Esophagus squamous epithelium (tissue), 4 donors: ENCODE measurements at regions not wholly inside any gene's neighbourhood (a gene's known extent, or its start where the extent isn't known, plus 50 kb on each side); places are given as distances from the start of the nearest gene placed in this dataset.

Source experiments
- POLR2A ChIP-seq, 4 donors: fragments of 450-650 bp; IDR thresholded peaks; one replicate each; pipeline ENCODE4 v1.6.1; 2017; ENCODE audit warnings: antibody characterized with exemption in 4 of 4, mild to moderate bottlenecking in 4 of 4, moderate library complexity in 3 of 4
- TF ChIP-seq, protein P1 (sequence below), 6 experiments: fragments of 450-650 bp in 4 of 6; fragments of 200-600 bp in 2 of 6; sonication (generic) in 2 of 6; IDR thresholded peaks; one replicate each; pipeline ENCODE4 v1.5.1; 2016 to 2019; ENCODE audit warnings: antibody characterized with exemption in 6 of 6, mild to moderate bottlenecking in 4 of 6, moderate library complexity in 4 of 6

GRCh38 chr7:94115316-94115715 is 111.2 kb upstream of the BET1 start:
- TF ChIP-seq, protein P1, sequence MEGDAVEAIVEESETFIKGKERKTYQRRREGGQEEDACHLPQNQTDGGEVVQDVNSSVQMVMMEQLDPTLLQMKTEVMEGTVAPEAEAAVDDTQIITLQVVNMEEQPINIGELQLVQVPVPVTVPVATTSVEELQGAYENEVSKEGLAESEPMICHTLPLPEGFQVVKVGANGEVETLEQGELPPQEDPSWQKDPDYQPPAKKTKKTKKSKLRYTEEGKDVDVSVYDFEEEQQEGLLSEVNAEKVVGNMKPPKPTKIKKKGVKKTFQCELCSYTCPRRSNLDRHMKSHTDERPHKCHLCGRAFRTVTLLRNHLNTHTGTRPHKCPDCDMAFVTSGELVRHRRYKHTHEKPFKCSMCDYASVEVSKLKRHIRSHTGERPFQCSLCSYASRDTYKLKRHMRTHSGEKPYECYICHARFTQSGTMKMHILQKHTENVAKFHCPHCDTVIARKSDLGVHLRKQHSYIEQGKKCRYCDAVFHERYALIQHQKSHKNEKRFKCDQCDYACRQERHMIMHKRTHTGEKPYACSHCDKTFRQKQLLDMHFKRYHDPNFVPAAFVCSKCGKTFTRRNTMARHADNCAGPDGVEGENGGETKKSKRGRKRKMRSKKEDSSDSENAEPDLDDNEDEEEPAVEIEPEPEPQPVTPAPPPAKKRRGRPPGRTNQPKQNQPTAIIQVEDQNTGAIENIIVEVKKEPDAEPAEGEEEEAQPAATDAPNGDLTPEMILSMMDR (IDR thresholded peaks at IDR 0.05): no peak
- TF ChIP-seq POLR2A (IDR thresholded peaks at IDR 0.05): no peak
